ENCODE measurements at regions not wholly inside any gene's neighbourhood (a gene's known extent, or its start where the extent isn't known, plus 50 kb on each side); places are given as distances from the start of the nearest gene placed in this dataset.

DNA sequence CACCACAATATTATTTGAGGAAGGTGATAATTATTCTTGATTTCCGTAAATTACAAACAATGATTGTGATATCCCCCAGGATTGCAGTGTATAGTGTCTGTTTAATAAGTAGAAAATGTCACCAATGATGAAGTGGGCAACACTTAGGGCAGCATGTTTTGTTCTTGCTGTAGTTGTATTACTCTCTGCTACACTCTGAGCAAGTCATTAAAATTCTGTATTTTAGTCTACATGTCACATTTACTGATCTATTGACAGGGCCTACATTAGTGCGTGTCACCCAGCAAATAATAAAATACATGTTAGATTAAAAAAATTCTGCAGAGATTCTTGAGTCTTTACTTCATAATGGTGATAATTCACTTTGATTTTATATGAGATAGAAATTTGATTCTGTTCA is 247.6 kb downstream of the TMX3 start:
- no peak for DNase-seq (ENCODE audit: low spot score)

- peak; percentile 48 for DNase-seq (ENCODE audit: low spot score)
Measured at GRCh38 chr18:68466672-68467071, 248.2 kb downstream of the TMX3 start.

DNA sequence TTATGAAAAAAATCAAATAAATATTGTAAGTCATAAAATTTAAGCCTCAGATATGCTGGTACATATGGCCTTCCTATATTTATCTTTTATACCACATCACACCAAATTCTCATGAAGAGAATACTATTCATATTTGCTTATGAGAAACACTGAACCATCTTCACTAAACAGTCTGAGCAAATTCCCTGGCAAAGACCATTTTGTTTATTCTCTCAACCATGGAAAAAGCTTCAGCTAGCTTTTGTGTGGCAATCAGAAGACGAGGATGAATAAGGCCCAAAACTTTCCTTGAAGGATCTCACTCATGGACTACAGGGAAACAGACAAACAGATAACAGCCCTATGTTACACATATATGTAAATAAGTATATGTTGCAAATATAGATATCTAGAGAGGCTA is 252.1 kb downstream of the TMX3 start:
- DNase-seq (ENCODE audit: low spot score), result no peak

DNA sequence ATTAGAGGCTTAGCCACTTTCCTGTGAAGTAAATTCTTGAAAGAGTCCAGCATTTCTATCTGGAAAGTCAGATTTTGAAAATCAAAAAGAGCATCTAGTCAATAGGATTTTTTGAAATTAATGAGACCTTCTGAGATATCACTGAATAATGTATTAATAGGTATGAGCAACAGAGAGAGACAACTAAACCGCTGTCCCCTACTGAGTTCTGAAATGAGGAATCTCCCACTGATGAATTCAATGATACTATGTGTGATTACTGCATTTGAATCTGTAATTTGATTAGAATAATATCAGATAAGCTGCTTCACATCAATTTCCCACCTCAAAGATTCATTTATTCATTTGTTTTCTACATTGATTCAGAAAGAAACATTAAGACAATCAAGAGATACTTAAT is 252.8 kb downstream of the TMX3 start:
- no peak for DNase-seq (ENCODE audit: low spot score)

DNA sequence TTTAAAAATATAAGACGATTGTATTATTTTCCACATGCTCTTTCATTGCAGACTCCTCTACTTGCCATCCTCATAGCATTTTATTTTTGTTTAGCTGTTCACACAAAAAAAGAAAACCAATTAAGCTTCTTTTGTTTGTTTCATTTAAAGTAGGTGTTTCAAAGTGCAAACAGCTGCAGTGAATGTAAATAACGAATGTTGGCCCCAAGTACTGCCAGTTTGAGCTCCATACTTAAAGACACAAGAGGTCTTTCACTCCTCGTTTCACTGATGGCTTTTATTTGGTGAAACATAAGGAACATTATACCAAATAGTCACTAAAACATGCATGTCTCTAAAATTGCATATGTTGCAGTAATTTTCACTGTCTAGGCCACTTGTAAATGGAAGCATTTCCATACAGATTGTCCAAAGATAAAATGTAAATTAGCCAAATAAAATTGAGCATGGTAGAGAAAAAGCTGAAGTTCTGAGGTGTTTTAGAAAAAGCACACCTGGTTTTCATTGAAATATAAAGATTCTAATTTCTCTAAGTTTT is 253.4 kb downstream of the TMX3 start:
- DNase-seq (ENCODE audit: low spot score), result no peak

DNA sequence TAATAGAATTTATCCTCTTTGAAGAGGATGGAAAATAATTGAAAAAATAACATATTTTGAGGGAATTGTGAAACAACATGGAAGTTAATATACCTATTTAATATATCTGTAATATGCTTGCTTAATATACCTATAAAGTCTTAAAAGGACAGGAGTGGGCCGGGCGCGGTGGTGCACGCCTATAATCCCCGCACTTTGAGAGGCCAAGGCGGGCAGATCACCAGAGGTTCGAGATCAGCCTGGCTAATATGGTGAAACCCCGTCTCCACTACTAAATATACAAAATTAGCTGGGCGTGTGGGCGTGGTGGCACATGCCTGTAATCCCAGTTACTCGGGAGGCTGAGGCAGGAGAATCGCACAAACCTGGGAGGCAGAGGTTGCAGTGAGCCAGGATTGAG is 254.9 kb downstream of the TMX3 start:
- no peak for DNase-seq (ENCODE audit: low spot score)

GRCh38 chr18:68456985-68457384 is 257.9 kb downstream of the TMX3 start:
- no peak for DNase-seq (ENCODE audit: low spot score)

- DNase-seq (ENCODE audit: low spot score), result no peak
Measured at GRCh38 chr18:68455229-68455603, 259.7 kb downstream of the TMX3 start.

DNA sequence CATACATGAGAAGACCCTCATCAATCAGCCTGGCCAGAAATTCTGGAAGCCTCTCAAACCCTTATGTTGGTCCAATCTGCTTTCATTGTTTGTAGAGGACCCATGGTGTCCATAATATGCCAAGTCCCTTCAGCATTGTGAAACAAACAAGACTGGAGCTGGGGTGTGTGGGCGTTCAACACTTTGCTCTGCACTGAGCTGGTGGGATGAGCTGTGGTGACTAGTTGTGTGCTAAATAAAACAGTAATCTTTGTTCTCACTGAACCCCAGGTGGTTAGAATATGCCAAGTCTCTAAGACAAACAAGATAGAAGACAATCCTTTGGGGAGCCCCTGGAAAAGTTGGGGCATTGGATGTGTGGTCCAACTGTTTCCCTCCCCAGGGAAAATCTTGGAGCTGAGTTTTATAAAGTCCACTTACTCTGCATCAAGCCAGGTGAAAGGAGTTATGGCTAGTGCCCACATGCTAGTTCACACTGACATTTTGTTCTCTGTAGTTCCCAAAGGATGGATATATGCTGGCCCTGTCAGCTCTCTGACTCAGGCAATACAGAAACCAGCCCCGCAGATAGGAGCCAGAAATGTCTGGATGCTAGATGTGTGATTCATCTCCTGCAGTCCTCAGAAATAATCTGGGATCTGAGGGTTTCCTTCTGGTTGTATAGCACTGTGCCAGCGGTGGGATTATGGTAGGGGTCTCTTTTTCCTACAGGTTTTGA is 260.2 kb downstream of the TMX3 start:
- DNase-seq (ENCODE audit: low spot score), result peak; percentile 74

DNA sequence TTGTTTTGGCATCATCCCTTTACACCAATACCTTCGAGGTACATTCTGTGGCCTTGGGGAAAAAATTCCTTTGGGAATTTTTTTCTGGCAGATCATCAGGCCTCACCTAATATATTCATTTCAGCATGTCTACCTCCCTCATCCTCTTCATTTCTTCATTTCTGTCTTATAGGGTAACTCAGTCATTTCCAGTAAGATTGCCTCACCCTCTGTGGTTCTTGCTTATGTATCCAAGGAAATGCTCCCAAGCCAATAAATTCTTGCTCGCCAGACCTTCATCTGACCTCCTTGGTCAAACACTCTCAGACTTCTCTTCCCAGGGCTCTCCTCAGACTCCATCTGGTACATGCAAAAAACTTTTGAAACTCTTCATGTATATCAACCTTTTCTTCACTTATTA is 265.6 kb downstream of the TMX3 start:
- no peak for DNase-seq (ENCODE audit: low spot score)

DNA sequence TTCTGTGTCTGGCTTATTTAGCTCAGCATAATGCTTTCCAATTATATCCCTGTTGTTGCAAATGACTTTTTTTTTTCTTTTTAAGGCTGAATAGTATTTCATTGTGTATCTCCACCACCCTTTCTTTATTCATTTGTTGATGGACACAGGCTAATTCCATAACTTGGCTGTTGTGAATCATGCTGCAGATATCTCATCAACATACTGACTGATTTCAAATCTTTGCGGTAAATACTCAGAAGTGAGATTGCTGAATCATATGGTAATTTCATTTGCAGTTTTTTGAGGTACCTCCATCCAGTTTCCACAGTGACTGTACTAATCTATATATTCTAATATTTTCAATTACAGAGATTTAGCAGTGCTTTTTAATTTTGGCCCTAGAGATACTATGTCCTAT is 266.2 kb downstream of the TMX3 start:
- no peak for DNase-seq (ENCODE audit: low spot score)

DNA sequence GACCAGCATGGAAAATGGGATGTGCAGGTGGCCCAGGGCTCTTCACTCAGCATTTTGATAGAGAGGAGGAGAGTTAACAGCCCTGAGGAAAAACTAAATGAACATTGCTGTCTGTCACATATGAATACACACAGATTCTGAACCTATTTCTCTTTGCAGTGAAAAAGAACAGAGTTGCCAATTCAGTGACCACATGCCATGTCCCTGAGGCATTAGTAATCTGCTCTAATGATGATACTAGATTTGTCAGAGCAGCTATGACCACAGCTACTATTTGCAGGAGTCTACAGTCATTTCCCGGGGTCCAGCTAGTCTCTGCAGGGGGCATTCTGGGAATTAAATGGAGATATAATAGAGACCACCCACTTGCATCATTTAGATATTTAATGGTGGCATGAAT is 267.6 kb downstream of the TMX3 start:
- no peak for DNase-seq (ENCODE audit: low spot score)

- no peak for DNase-seq (ENCODE audit: low spot score)
Measured at GRCh38 chr18:68445668-68446426, 269.1 kb downstream of the TMX3 start.

DNA sequence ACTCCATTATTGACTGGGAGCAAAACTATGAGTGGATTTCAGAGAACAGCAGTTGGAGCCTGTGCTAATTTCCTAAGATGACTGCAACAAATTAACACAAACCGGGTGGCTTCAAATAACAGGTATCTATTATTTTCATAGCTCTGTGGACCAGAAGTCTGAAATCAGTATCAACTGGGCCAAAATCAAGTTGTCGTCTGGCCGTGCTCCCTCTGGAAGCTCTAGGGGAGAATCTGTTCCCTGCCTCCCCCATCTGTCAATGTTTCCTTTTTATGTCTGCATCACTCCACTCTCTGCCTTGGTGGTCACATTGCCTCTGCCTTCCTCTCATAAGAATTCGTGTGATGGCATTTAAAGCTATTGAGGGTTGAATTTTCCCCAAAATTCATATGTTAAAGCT is 269.8 kb downstream of the TMX3 start:
- no peak for DNase-seq (ENCODE audit: low spot score)

DNA sequence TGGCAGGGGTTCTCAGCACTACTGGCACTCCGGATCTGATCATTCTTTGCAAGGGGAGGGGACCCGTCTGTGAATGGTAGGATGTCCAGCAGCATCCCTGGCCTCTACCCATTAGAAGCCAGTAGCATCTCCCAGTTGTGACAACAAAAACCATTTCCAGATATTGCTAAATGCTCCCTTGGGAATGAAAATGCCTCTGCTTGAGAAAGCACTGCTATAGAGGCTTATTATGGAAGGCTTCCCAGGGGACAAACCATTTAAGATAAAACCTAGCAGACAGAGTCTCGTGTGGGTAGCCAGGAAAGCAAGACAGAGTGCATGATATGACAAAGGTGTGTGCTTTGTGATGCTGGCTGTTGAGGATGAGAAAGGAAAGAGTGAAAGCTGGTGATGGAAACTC is 273.7 kb downstream of the TMX3 start:
- DNase-seq (ENCODE audit: low spot score), result no peak

GRCh38 chr18:68440433-68440832 is 274.5 kb downstream of the TMX3 start:
- DNase-seq (ENCODE audit: low spot score), result no peak

GRCh38 chr18:68439642-68440041 is 275.3 kb downstream of the TMX3 start:
- no peak for DNase-seq (ENCODE audit: low spot score)

DNA sequence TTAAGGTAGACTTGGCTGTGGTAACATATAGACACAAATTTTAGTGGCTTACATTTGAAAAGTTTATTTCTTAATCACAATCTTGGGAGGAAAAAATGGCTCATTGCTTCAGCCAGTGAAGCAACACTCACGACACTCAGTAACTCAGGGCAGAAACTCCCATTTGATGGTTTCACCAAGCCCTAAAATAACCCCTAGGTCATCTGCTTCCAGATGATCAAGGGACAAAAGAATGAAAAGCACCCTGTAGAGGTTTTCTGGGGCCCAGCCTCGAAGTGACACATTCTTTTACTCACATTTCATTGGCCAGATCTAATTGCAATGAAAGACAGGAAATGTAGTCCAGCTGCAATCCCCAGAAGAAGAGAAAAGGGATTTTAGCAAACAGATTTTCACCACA is 275.9 kb downstream of the TMX3 start:
- DNase-seq (ENCODE audit: low spot score), result no peak

DNA sequence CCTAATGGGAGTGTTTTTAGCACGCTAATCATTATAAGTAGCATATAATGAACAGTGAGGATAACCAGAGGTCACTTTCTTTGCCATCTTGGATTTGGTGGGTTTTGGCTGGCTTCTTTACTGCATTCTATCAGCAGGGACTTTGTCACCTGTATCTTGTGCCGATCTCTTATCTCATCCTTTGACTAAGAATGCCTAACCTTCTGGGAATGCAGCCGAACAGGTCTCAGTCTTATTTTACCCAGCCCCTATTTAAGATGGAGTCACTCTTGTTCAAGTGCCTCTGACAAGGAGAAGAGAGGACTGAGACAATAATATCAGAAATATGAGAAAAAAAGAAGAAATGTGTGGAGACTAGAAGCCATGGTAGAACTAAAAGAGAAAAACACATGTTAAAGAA is 276.4 kb downstream of the TMX3 start:
- DNase-seq (ENCODE audit: low spot score), result no peak

DNA sequence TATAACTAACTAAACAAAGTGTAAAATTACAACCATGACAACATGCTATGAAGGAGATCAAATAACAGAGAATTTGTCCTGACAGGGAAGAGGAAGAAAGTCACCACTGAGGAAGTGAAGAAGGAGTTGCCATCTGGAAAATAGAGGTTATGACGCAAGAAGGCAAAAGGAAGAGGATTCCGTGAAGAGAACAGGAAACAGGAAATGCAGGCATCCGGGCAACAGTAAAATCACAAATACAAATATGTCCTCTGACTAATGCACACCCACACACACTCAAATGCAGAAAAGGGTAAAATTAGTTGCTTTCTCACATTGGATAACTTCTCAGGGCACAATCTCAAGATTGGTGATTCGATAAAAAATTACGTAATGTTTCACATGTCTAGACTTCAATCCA is 278.4 kb downstream of the TMX3 start:
- no peak for DNase-seq (ENCODE audit: low spot score)

DNA sequence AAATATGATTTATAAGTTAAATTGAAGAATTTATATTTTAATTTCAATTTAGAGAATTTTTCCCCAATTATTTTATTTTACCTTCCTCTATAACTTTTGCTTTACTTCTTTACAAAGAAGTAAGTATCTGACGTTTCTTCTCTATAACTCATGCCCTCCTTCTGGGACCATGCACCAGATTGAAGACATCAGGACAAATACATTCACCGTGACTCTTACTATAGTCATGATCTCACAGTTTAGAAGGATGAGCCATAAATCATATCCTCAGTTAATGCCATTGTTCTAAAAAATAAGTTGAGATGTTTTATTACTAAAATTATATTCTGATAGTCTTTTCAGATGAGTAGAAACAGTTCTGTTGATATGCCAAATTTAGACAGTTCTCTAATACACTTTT is 279.3 kb downstream of the TMX3 start:
- DNase-seq (ENCODE audit: low spot score), result no peak

DNA sequence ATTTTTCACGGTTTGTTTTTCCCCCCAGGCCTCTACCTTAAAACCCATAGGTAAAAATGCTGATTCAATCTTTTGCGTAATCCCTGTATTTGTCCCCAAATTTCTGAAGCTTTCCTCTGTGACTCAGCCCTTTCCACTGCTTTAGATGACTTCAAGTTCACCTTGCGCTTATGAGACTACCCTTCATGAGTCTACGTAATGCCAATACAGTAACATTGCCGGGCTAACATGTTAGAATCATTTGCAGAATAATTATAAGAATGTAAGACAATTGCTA is 283.0 kb downstream of the TMX3 start:
- DNase-seq (ENCODE audit: low spot score), result no peak

DNA sequence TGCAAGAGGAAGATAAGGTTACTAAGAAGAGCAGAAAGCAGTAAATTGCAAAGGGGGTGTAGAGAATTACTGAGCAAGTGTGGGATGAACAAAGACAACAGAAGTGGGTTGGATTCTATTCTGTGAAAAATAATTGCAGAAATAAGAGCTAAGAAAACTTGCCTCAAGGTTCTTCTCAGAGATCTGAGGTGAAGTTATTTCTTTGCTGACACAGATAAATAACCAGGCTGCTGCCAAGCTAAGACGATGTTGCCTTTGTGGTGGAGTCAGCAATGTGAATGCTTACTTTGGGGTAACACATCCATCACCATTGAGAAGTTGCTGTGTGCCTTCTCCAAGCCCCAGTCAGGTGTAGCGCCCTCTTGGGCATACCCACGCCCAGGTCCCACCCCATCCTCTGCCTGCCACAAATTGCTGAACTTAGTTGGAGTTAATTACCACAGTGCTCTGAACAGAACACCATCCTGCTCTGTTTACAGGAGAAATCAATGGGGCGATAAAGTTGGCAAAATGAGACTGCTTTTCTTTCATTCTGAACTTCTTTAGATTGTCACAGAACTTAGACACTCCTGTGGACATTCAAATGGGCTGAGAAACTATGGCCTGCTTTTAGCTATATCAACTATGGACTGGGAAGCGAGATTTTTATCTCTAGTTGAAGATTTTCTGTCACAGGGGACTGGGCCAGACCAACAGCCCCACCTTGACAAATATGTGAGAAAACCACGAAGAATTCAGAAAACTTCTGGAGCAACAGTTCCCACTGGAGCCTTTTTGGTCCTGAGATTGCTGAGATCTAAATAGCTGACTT is 283.6 kb downstream of the TMX3 start:
- no peak for DNase-seq (ENCODE audit: low spot score)

All from umbilical cord (tissue), 1 donor.